Activated naive CD8-positive, alpha-beta T cell (primary cell): ENCODE measurements at regions not wholly inside any gene's neighbourhood (a gene's known extent, or its start where the extent isn't known, plus 50 kb on each side); places are given as distances from the start of the nearest gene placed in this dataset.
"Not testable (repeated sequence)": the region's sequence is repeated elsewhere in the genome, so short reads cannot be mapped to it uniquely, and the experiment has no call there.

Source experiments
- H3K27ac Mint-ChIP-seq: one replicate; pipeline ENCODE4 v1.8.0; 2021; ENCODE audit warnings: mixed read lengths
- H3K27me3 Mint-ChIP-seq: one replicate; pipeline ENCODE4 v1.8.0; 2021; ENCODE audit warnings: mixed read lengths
- H3K36me3 Mint-ChIP-seq: one replicate; pipeline ENCODE4 v1.8.0; 2021; ENCODE audit warnings: mixed read lengths
- H3K4me1 Mint-ChIP-seq: one replicate; pipeline ENCODE4 v1.8.0; 2021; ENCODE audit warnings: low read depth, mixed read lengths
- H3K4me3 Mint-ChIP-seq: one replicate; pipeline ENCODE4 v1.8.0; 2021; ENCODE audit warnings: mild to moderate bottlenecking, mixed read lengths
- H3K9me3 Mint-ChIP-seq: one replicate; pipeline ENCODE4 v1.8.0; 2021; ENCODE audit warnings: low read depth, mixed read lengths

DNA sequence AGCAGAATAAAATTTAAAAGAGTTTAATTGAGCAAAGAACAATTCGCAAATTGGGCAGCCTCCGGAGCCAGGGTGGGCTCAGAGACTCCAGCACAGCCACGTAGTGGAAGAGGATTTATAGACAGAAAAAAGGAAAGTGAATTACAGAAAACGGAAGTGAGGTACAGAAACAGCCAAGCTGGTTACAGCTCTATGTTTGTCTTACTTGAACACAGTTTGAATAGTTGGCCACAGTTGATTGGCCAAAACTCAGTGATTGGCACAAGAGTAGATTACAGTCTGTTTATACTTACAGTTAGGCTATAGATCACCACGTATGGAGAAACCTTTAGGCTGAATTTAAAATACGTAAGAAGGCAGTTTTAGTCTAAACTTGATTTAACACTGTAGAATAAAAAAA is 78.8 kb upstream of the NEDD4L start:
- H3K27ac Mint-ChIP-seq: no peak overlapping the region
- no peak overlapping the region for H3K4me3 Mint-ChIP-seq
- peaks cover 6% of the 10 kb centered on the region for H3K4me1 Mint-ChIP-seq
- H3K27me3 Mint-ChIP-seq: peaks cover 8% of the 10 kb centered on the region
- no peaks in the 10 kb centered on the region for H3K36me3 Mint-ChIP-seq
- no peaks in the 10 kb centered on the region for H3K9me3 Mint-ChIP-seq

GRCh38 chr18:57961876-57962505 is 82.0 kb upstream of the NEDD4L start:
- Mint-ChIP-seq H3K36me3 (no peaks in the 10 kb centered on the region), H3K9me3 (no peaks in the 10 kb centered on the region), H3K27me3 (peaks cover 17% of the 10 kb centered on the region), H3K4me1 (no peaks in the 10 kb centered on the region), H3K27ac (no peak overlapping the region), H3K4me3 (no peak overlapping the region)

DNA sequence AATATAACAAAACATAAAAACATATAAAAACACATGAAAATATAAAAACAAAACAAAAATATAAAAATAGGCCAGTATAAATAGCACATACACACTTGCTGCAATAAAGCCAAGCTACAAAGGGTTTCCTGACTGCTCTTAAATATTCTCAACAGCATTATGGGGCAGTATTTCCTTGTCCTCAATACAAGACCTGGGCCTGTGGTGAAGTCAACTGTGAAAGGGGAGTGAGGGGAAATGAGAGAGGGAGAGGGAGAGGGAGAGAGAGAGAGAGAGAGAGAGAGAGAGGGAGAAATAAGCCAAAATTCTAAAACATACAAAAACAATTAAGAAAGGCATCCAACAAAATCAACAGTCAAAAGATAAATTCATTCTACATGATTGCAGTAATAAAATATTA is 82.6 kb upstream of the NEDD4L start:
- Mint-ChIP-seq H3K4me3 (no peak overlapping the region), H3K27me3 (peaks cover 17% of the 10 kb centered on the region), H3K9me3 (no peaks in the 10 kb centered on the region), H3K36me3 (no peaks in the 10 kb centered on the region), H3K27ac (no peak overlapping the region), H3K4me1 (no peaks in the 10 kb centered on the region)

DNA sequence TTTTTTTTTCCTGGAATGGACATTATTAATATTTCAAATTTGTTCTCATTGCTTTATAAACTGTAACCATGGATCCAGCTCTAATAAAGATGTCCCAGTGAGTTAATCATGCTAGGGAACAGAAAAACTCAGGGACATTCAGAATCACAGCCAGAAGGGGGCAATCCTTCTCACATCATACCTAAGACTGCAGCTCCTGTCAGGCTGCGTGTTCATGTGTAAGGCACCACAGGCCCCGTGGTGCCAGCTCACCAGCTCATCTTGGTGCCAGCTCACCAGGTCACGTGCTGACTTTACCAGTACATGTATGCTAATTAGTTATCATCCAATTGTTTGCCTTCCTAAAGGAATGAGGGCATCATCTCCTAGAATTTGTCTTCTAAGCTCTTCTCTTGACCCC is 84.7 kb upstream of the NEDD4L start:
- H3K4me1 Mint-ChIP-seq: no peaks in the 10 kb centered on the region
- H3K27ac Mint-ChIP-seq: no peak overlapping the region
- no peak overlapping the region for H3K4me3 Mint-ChIP-seq
- no peaks in the 10 kb centered on the region for H3K36me3 Mint-ChIP-seq
- H3K27me3 Mint-ChIP-seq: peaks cover 15% of the 10 kb centered on the region
- no peaks in the 10 kb centered on the region for H3K9me3 Mint-ChIP-seq

GRCh38 chr18:57957210-57957609 is 86.8 kb upstream of the NEDD4L start:
- Mint-ChIP-seq H3K9me3 (no peaks in the 10 kb centered on the region), H3K27me3 (peaks cover 14% of the 10 kb centered on the region), H3K4me3 (no peak overlapping the region), H3K27ac (no peak overlapping the region), H3K4me1 (no peaks in the 10 kb centered on the region), H3K36me3 (no peaks in the 10 kb centered on the region)

DNA sequence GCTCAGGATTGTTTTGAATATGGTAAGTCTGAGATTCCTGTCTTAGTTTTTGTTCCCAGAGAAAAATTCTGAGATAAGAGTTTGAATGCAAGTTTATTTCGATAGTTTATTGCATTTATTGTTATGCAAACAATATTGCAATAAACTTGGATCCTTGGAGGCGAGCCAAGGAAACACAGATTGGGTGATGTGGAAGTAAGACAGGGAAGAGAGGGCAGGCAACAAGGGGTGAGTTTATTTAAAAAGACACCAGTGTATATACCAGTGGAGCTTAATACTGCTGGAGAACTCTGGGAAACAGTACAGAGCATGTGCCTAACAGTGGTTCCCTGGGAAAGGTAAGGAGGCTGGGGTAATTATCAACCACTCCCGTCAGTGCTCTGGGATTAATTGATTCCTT is 87.5 kb upstream of the NEDD4L start:
- H3K4me3 Mint-ChIP-seq: no peak overlapping the region
- H3K4me1 Mint-ChIP-seq: no peaks in the 10 kb centered on the region
- no peaks in the 10 kb centered on the region for H3K9me3 Mint-ChIP-seq

DNA sequence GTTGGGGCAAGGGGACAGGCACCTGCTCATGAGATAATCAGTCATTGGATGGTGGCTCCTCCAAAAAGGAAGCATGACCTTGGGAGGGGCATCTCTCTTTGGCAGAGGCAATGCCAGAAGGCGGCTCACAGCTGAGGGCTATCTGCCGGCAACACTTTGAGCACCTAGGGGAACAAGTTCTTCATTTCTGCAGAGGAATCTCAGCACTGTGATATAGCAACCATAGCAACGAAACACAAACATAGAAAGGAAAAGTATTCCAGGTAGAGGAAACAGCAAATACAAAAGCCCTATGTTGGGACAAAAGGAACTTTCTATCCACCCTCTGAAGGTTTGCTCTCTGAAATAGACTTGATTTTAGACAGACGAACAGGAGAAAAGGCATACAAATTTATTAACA is 89.1 kb upstream of the NEDD4L start:
- Mint-ChIP-seq H3K4me1 (no peaks in the 10 kb centered on the region), H3K27ac (no peak overlapping the region), H3K9me3 (no peaks in the 10 kb centered on the region), H3K4me3 (no peak overlapping the region), H3K27me3 (peaks cover 11% of the 10 kb centered on the region), H3K36me3 (no peaks in the 10 kb centered on the region)

More for the DNA sequence above, 87.5 kb upstream of the NEDD4L start:
- Mint-ChIP-seq H3K27me3 (peaks cover 11% of the 10 kb centered on the region), H3K36me3 (no peaks in the 10 kb centered on the region), H3K27ac (no peak overlapping the region)

DNA sequence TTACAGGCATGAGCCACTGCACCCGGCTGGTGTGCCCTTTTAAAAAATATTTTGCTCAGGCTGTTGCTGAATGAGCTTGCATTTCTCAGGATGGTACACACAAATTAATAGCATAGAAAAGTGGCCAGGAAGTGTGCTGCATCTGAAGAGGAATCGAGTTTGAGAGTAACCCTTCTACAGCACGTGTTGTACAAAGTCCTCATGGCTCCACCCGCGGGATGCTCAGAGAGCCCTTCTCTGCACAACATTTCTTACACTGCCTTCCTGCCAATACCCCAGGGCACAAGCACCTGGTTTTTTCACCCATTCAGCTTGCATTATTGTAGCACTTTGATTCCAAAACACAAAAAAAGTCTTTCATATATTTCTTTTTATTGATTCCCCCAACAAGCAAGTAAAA is 90.1 kb upstream of the NEDD4L start:
- H3K27ac Mint-ChIP-seq: no peak overlapping the region
- no peaks in the 10 kb centered on the region for H3K36me3 Mint-ChIP-seq
- peaks cover 5% of the 10 kb centered on the region for H3K27me3 Mint-ChIP-seq
- no peaks in the 10 kb centered on the region for H3K4me1 Mint-ChIP-seq
- H3K9me3 Mint-ChIP-seq: no peaks in the 10 kb centered on the region
- no peak overlapping the region for H3K4me3 Mint-ChIP-seq

DNA sequence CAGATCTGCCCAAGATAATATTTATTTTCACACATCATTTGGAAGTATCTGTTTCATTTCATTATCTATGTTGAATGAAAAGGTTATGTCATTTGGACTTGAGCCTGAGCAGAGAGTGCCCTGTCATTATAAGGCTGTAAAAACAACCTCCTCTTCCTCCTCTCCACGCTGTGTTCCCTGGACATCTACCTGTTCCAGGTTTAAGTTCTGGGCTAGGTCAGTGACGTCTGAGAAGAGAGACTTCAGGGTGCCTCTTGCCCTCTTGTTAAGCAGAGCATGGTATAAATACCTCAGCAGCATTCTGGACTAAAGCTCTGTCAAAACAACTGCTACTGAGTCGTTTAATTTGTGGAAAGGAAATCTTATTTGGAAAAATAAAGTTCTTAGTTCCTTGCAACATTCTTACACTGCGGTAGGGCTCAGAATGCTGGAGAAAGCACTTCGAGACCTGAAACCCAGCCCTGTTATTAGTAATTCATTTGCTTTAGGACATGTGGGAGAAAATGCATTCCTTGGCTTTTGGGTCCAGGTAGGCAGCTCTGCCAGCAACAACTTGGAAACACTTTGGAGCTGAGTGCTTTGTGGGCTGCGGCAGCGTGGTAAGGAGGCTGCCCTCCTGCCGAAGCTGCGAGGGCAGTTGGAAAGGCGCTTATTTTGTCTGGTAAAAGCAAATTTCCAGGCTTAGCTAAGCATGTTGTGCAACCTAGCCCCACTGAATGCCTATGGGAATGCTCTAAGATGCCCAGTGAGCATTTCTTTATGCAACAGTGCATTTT is 91.8 kb upstream of the NEDD4L start:
- Mint-ChIP-seq H3K27ac (no peak overlapping the region), H3K4me1 (no peaks in the 10 kb centered on the region), H3K27me3 (peaks cover 4% of the 10 kb centered on the region), H3K36me3 (no peaks in the 10 kb centered on the region), H3K9me3 (no peaks in the 10 kb centered on the region), H3K4me3 (no peak overlapping the region)

- Mint-ChIP-seq H3K4me1 (no peaks in the 10 kb centered on the region), H3K27ac (no peak overlapping the region), H3K36me3 (no peaks in the 10 kb centered on the region), H3K4me3 (no peak overlapping the region), H3K27me3 (peaks cover 4% of the 10 kb centered on the region), H3K9me3 (no peaks in the 10 kb centered on the region)
These were observed 92.8 kb upstream of the NEDD4L start for GRCh38 chr18:57951117-57951796.

DNA sequence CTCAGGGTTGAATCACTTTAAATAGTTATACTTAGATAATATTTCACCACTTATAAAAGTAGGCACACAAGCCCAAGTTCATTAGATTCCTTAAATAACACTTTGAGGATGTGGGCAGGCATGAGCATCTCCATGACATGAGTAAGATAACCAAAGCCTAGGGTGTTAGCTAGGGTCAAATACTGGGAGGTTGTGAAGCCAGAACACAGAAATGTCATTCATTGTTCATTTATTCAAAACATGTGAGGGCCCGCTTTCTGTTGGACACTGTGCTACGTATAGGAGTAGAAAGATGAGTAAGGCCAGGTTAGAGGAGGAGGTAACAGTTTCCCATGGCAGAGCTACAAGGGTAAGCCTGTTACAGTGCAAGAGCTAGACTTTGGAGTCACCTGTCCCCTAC is 93.5 kb upstream of the NEDD4L start:
- no peak overlapping the region for H3K27ac Mint-ChIP-seq
- no peaks in the 10 kb centered on the region for H3K4me1 Mint-ChIP-seq
- no peaks in the 10 kb centered on the region for H3K36me3 Mint-ChIP-seq
- peaks cover 4% of the 10 kb centered on the region for H3K27me3 Mint-ChIP-seq
- H3K4me3 Mint-ChIP-seq: no peak overlapping the region
- no peaks in the 10 kb centered on the region for H3K9me3 Mint-ChIP-seq

- not testable (repeated sequence) for H3K27me3 Mint-ChIP-seq, H3K4me1 Mint-ChIP-seq, H3K27ac Mint-ChIP-seq, H3K4me3 Mint-ChIP-seq, H3K36me3 Mint-ChIP-seq, H3K9me3 Mint-ChIP-seq
These were observed 94.7 kb upstream of the NEDD4L start for GRCh38 chr18:57949335-57949734.

- no peaks in the 10 kb centered on the region for H3K9me3 Mint-ChIP-seq
- peaks cover 4% of the 10 kb centered on the region for H3K27me3 Mint-ChIP-seq
- H3K4me3 Mint-ChIP-seq: no peak overlapping the region
- H3K4me1 Mint-ChIP-seq: no peaks in the 10 kb centered on the region
- no peaks in the 10 kb centered on the region for H3K36me3 Mint-ChIP-seq
- H3K27ac Mint-ChIP-seq: no peak overlapping the region
These were observed 96.9 kb upstream of the NEDD4L start for GRCh38 chr18:57947117-57947516.

DNA sequence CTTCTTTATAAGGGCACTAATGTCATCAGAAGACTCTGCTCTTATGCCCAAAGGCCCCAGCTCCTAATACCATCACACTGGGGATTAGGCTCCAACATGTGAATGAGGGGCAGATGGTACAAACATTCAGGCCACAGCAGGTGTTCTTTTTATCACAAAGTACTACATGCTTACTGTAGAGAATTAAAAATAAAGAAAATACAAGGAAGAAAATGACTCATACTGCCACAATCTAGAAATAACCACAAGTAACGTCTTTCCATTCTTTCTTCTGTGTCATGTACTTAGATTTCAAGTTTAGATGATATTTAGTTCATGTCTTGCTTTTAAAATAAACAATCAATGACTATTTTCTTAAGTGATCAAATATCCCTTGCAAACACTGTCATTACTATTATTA is 100.3 kb upstream of the NEDD4L start:
- Mint-ChIP-seq H3K4me1 (no peaks in the 10 kb centered on the region), H3K27ac (no peak overlapping the region), H3K27me3 (peaks cover 3% of the 10 kb centered on the region), H3K9me3 (no peaks in the 10 kb centered on the region), H3K36me3 (no peaks in the 10 kb centered on the region), H3K4me3 (no peak overlapping the region)

GRCh38 chr18:57942493-57942892 is 101.5 kb upstream of the NEDD4L start:
- no peak overlapping the region for H3K27ac Mint-ChIP-seq
- no peaks in the 10 kb centered on the region for H3K36me3 Mint-ChIP-seq
- H3K27me3 Mint-ChIP-seq: peaks cover 3% of the 10 kb centered on the region
- no peak overlapping the region for H3K4me3 Mint-ChIP-seq
- no peaks in the 10 kb centered on the region for H3K9me3 Mint-ChIP-seq
- H3K4me1 Mint-ChIP-seq: no peaks in the 10 kb centered on the region
